Islet of Langerhans (tissue), 1 donor: ENCODE measurements at regions not wholly inside any gene's neighbourhood (a gene's known extent, or its start where the extent isn't known, plus 50 kb on each side); places are given as distances from the start of the nearest gene placed in this dataset.
"Not testable (repeated sequence)": the region's sequence is repeated elsewhere in the genome, so short reads cannot be mapped to it uniquely, and the experiment has no call there.

Experiments used
- FAIRE-seq: peaks from one replicate; lab custom pipeline; 2011; peaks lifted over from hg19 to GRCh38; lab: Jason Lieb, UNC

DNA sequence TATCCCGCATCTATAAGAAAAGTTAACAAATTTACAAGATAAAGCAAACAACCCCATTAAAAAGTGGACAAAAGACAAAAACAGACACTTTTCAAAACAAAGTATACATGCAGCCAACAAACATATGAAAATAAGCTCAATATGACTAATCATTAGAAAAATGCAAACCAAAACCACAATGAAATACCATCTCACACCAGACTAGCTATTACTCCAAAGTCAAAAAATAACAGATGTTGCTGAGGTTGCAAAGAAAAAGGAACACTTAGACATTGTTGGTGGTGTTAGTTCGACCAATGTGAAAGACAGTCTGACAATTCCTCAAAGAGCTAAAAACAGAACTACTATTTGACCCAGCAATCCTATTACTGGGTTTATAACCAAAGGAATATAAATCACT lies 968.6 kb upstream of the USP15 start:
- no peak for FAIRE-seq

DNA sequence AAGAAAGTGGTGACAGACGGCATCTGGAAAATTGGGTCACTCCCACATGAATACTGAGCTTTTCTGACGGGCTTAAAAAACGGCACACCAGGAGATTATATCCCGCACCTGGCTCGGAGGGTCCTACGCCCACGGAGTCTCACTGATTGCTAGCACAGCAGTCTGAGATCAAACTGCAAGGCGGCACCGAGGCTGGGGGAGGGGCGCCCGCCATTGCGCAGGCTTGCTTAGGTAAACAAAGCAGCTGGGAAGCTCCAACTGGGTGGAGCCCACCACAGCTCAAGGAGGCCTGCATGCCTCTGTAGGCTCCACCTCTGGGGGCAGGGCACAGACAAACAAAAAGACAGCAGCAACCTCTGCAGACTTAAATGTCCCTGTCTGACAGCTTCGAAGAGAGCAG lies 966.2 kb upstream of the USP15 start:
- not testable (repeated sequence) for FAIRE-seq

DNA sequence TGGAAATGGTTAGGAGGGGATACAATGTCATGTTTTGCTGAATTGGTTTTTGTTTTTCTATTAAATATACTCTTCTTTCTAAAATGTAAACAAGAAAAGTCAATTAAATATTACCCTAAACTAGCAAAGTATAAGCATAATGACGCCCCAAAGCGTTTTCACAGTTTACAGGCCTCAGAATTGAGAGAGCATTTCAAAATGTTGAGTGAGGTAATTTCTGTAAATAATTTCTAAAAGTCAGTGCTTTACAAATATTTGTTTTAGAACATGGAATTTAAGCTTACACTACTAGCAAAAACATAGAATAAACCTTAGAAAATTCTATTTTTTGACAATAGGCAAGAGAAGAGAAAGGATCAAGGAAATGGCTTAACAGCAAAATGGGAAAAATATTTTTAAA lies 958.4 kb upstream of the USP15 start:
- no peak for FAIRE-seq

DNA sequence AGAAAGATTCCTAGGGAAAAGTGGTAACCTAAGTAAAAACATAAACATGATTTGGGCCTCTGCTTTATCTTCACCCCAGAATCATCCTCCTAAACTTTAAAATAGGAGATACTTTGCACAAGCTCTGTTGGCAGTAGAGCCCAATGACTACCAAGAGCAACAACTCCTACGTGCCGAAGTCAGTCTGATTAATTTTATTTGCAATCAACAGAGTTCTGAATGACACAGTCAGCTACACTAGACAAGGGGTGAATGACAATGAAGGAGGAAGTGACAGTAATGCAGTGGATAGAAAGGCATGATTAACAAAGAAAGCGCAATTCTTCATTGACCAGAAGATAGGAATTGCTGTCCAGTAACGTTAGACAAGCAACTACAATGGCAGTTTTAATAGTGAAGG lies 957.9 kb upstream of the USP15 start:
- FAIRE-seq: no peak

DNA sequence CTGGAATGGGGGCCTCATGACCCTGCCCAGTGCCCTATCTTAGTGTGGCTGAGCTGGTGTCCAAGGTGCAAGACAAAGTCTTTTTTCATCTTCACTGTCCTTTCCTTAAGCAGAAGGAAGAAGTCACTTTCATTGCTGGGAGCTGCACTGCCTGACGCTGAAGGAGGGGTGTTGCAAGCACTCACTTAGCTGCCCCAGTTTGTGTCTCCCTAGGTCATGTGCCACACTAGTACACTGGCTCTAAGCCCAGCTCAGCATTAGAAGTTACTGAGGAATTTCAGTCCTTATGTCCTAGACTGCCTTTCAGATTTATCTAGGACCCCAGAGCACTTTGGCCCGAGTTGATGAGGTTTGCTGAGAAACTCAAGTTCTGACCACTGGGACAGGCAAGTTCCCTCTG lies 952.0 kb upstream of the USP15 start:
- FAIRE-seq: no peak

DNA sequence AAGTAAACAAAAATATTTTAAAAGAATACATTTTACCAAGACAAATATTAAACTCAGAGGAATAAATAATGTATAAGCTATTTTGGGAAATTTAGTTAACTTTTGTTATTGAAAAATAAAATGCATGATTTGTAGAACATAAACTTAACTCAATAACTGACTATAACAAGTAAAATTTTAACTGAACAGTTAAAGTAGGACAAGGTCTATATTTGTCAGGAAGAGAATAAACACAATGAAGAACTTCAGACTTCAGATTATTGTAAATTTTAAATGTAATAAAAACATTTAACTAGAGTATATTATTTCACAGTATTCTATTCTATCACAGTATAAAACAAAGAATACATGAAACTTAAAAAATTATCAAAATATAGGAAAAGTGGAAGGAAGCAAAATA lies 948.8 kb upstream of the USP15 start:
- FAIRE-seq: peak; percentile 86

DNA sequence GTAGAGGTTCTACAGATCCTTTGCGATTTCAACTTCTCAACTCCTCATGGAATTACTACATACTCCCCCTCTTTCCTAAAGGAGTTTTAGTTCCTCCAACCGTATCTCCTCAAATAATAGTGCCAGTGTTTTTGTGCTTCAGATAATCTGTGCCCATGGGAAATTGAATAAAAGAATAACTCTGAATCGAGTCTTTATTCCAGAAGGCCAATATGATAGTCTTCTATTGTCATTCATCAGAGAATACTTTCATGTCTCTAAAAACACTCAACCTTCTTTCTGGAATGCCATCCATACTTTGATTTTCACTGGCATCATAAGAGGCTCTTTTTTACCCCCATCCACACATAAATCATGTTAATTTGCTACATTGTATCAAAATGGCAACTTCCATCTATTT lies 911.3 kb upstream of the USP15 start:
- no peak for FAIRE-seq

DNA sequence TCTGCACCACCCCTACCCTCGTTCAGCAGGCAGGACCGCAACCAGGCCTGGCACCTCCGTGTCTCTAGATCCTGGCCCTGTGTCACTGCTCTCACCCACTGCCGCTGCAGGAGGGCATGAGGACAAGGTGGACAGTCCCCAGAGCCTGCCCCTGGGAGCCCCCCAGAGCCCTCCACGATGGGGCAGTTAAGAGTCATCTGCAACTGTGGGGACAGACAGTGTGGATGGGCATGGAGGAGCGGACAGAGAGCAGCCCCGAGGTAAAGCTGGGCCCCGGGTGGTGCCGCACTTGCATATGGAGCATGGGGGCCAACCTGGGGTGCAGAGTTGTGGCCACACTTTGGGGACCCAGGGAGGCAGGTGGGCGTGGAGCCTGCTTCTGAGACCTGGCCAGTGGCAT lies 905.1 kb upstream of the USP15 start:
- no peak for FAIRE-seq

DNA sequence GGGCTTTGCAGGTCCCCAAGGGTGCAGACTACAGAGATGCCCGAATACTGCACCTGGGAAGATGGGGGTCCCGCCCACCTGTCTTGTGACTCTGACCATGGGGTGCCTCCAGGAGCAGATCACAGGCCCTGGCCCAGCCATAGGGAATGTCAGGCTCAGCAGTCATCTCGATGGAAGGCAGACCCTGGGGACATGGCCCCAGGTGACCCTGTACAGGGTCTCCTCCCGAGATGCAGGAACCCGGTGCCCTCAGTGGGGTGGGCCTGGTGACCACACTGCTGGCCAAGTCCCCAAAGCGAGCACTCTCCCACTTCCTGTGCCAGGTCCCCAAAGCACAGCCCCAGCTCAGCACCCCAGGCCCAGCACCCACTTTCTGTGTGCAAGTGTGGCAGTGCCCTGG lies 903.7 kb upstream of the USP15 start:
- no peak for FAIRE-seq

DNA sequence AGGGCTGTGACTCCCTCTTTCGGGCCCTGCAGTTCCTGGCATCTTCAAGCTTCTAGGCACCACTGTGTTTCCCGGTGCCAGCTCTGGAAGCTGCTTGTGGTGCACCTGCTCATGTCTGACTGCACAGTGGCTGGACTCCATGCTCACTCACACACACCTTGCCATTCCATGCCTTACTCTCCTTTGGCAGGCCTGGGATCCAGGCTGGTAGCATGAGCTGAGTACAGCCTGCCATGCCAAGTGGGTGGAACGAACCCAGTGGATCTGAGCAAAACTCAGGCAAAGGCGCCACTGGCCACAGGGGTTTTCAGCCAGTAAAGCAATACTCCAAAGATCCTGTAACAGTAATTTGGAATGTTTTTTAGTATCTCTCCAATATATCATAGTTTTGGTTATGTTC lies 902.7 kb upstream of the USP15 start:
- FAIRE-seq: no peak

DNA sequence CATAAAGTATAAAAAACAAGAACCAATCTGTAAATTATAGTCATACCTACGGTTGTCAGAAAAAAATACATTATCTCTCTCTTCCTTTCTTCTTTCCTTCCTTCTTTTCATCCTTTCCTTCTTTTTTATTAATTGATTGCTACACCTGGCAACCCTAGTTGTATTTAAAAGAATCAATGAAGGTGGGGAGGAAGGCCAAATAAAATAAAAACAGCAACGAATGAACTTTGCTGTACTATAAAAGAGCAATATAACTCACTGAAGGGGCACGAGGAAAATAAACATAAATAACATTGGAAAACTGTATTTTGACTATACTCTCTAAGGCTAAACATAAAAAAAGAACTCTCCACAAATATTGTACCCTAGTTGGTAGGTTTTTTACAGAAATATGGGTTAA lies 898.2 kb upstream of the USP15 start:
- no peak for FAIRE-seq

DNA sequence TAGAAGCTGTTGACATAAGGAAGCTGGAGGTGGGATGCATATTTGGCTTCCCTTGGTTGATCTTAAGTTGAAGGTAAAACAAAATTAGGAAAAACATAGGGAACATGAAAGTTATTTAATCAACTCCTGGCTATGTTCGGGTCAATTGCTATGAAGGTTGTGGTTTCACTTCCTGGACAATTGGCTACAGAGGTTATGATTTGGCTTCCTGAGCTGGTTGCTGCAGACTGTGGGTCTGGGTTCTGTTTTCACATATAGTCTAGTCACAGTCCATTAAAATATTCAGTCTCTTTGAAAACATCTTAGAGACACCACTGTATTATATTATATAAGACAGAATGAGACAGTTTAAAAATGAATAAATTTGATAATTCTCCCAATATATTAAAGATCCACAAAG lies 895.2 kb upstream of the USP15 start:
- no peak for FAIRE-seq

DNA sequence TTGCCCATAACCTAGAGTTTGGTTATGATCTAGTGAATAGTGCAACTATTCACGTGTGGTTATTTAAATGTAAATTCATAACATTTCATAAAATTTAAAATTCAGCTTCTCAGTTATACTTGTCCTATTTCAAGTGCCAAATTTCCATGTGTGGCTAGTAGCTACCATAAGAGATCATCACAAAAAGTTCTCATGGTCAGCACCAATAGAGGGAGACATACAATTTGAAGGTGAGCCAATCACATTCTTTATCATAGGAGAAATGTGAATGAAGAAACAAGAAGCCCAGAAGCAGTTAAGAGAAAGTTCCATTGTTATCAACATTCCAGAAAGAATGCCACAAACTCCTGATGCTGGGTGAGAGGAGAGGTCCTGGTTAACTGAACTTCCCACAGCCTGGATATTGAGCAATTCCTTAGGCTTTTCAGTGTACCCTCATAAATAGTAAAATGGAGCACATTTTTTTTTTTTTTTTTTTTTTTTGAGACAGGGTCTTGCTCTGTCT lies 892.9 kb upstream of the USP15 start:
- no peak for FAIRE-seq

DNA sequence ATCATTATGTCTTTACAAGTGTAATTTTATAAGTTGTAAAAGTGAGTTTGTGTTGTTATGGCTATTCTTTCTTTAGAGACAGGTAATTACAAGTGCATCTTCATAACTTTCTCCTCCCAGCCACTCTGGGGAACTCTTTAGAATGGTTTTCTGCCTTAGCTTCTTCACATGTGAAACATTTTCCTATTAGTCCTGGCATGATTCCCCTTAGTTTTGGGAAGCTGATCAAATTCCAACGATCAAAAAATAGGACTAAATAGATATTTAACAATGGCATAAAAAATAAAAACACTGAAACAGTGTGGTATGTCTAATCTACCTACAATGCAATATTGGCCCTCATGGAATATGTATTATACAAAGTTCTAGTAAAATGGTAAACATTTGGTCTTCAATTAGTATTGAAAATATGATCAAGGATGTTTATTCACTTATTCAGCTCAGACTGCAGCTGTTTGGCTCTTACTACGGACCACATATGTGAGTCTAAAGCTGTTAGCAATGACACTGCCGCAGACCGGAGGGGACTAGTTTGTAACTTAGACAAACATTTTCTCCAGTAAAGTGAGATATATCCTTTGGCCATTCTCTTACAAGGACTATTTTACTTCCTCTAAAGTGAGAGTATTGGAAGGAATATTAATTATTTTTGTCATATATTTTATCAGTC lies 890.8 kb upstream of the USP15 start:
- no peak for FAIRE-seq

DNA sequence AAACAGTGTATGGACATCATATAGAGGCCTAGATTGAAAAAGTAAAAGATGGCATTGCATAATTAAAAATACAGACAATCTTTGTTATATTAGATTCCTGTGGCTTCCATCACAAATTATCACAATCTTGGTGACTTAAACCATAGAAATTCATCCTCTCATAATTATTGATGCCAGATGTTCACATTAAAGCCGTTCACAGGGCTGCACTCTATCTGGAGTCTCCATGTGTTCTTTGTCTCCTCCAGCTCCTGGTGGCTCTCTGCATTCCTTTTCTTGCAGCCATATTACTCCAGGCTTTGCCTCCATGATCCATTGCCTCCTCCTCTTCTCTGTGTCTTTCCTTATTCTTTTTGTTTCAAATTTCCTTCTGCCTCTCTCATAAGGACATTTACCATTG lies 875.7 kb upstream of the USP15 start:
- no peak for FAIRE-seq

DNA sequence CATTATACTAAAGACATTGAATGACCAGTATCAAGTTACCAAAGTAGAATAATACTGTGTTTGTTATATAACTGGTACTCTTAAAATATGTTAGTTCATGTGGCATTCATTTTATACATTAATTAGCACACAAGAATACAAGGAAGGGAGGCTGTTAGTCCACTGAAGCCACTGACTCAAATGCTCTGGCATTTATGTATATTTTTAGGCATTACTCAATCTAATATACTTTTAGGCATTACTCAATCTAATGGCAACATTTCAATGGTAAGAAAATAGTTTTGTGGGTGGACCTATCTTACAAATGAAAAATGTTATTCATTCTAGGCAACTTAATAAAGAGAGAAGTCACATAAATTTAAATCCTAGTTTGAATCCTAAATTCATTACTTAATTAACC lies 874.4 kb upstream of the USP15 start:
- no peak for FAIRE-seq

DNA sequence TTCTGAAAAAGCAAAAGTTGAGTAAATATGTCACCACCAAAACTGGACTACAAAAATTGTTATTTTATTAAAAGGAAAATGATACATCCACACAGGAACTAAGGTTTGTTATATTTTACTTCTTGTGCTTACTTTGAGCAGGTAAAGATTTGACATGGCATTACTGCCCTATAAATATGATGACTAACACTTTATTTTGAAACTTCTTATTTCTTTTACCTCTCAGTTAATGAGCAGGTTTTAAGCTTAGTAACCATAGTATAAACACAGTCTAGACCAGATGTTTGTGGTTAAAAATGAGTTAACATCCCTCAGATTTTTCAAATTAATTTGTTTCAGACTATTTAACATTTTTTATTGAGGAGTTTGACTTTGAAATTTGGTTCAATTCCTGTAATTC lies 862.5 kb upstream of the USP15 start:
- FAIRE-seq: no peak

DNA sequence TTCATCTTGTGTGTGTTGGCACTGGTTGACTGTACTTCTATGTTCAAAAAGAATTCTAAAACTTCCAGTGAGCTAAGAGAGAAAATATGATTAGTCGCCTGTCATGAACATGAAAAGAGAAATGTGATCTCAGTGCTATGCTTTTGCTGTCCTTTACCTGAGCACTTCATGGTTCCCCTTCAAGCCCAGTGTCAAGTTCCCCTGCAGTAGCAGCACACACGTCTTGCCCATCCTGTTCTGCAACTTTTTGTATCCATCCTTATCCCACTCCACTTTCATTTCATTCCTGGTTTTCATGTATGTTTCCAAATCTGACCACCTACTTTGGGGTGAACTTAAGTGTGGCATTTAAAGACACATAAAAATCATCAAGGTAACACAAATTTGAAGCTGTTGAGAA lies 848.0 kb upstream of the USP15 start:
- FAIRE-seq: no peak

DNA sequence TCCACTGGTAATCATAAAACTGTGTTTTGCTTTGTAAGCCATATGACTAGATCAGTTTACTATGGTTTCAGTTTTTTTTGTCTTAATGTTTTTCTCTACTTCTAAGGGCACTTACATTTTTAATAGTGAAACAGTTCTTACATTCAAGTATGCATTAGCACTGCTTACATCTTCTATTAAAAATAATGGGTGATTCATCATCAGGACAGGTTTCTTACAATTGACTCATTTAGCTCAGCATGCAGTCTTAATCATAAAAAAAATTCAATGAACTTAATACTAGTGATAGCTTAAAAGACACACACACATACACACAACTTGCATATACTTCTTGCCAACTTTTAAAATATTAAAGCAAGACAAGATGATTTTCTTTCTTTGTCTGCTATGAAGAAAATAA lies 845.7 kb upstream of the USP15 start:
- no peak for FAIRE-seq

DNA sequence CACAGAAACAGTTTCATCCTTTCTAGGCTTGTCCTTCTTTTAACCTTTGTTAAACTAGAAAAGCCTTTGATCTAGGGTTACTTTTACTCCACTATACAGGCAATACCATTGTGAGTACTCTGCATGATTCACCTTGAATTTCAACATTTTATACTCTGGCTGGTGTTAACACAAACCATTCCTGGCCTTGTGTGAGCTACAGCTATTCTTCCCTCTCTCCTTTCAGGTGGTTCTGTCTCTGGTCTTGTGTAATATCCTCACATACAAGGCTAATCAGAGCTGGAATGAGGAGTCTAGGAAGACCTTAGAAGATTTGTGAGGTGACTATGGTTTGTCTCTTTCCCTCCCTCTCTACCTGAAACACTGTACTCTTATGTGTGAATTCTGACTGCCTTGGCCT lies 837.4 kb upstream of the USP15 start:
- FAIRE-seq: no peak

DNA sequence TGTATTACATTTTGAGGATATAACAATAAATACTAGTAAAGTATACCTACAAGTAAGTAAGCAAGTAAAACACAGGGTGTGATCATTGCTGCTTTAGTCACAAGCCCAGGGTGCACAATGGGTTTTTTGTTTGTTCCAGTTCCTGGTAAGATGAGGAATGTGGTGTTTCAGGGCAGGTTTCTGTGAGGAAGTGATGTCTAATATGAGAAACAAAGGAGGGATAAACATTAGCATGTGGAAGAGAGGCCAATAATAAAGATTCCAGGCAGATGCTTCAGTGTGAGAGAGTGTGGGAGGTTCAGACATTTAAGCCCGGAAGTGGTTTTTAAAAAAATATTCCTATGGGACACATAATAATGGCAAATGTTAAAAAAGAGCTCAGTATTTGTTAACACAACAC lies 808.1 kb upstream of the USP15 start:
- no peak for FAIRE-seq

DNA sequence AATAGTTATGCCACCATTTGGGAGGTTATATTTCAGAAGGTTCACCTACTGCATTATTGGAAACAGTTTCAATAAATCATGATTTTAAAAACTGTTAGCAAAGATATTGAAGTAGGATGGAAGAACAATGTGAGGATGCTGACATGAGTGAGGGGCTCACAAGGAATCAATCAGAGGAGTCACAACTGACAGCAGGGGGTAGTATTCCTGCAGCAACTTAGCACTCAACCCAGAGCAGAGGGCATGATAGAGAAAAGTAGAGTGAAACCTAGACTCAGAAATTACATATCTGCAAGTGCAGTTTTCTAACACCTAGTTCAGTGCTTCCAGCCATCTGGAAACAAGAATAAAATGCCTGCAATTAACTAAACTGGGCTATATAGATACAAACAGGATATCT lies 772.5 kb upstream of the USP15 start:
- no peak for FAIRE-seq

DNA sequence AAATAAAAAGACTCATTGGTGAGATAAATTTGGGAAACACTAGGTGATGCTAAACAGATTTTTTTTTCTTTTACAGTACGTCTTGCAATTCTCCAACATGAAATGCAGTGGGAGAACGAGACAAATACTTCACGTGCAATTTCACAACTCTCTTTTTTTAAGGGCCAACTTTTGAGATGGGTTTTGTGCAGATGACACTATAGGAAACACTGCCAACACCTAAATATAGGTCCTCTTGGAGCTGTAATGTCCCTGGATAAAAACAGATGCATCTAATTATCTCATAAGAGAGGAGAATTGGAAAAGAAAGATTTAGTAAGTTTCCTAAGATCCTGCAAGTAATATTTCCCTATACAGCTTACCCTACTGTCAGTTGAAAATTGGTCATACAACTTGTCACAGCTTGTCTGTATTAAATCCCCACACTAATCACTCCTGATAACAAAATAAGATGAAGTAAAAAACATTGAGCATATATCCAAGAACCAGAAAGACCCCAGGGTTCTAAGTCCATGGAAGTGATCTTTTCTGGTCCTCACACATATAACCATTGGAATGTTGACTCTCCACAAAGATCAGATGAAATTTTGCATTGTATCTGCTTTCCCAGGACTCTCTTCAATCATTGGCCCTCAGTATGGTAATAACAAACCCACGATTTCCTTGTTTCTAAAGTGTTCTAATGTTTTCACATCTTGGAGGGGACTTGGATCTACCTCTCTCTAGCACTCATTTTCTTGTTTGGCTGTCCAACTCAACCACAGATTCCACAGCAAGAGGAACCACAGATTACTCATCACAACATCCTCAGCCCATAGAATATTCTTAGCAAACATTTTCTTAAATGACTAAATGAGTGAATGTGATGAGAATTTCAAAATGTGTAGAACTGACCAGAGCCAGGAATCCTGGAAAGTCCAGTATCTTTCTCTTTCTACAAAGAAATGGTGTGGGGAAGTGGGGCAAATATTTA lies 769.4 kb upstream of the USP15 start:
- no peak for FAIRE-seq

DNA sequence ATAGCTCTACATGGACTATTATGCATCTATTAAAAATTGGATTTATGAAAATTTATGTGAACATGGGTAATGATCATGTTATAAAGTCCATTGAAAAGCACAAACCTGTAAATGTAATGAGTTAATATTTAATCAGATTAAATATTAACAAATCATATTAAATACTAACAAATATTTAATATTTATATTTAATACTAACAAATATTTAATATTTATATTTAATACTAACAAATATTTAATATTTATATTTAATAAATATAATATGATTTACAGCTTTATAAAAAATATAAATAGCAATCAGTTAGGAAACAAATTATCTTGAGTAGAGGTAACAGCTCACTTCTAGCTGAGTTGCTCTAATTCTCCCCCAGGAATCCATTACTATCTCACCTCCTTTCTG lies 758.0 kb upstream of the USP15 start:
- no peak for FAIRE-seq
